SU-DHL-6 (cell line): ENCODE measurements at regions not wholly inside any gene's neighbourhood (a gene's known extent, or its start where the extent isn't known, plus 50 kb on each side); places are given as distances from the start of the nearest gene placed in this dataset.

Experiments
- H2AFZ ChIP-seq: fragments of 200-600 bp; sonication (generic); 2 replicates; pipeline ENCODE4 v1.6.1; 2014; ENCODE audit warnings: low read depth, mild to moderate bottlenecking, moderate library complexity, mixed read lengths, antibody characterized with exemption, low read length; ENCODE audit not compliant: severe bottlenecking
- H3F3A ChIP-seq: fragments of 200-600 bp; shearing (Covaris generic); 2 replicates; pipeline ENCODE4 v1.6.0; 2016; ENCODE audit warnings: antibody characterized with exemption, mild to moderate bottlenecking; ENCODE audit not compliant: insufficient read depth
- H3K27ac ChIP-seq: fragments of 200-600 bp; sonication (generic); 2 replicates; pipeline ENCODE4 v1.5.1; 2016; ENCODE audit warnings: low read depth, mild to moderate bottlenecking, low read length, moderate library complexity, mixed read lengths
- H3K27me3 ChIP-seq: fragments of 200-600 bp; sonication (generic), shearing (Covaris generic); 2 replicates; pipeline ENCODE4 v1.6.0; 2014; ENCODE audit warnings: mild to moderate bottlenecking, low read length
- H3K36me3 ChIP-seq: fragments of 200-600 bp; sonication (generic); 2 replicates; pipeline ENCODE4 v1.6.1; 2014; ENCODE audit warnings: mild to moderate bottlenecking, low read length, mixed read lengths
- H3K4me2 ChIP-seq: fragments of 300-600, 200-600 bp; shearing (Covaris generic), sonication (generic); 2 replicates; pipeline ENCODE4 v1.6.0; 2014; ENCODE audit warnings: low read length, low read depth, mild to moderate bottlenecking; ENCODE audit not compliant: poor library complexity, severe bottlenecking
- H3K4me3 ChIP-seq: fragments of 200-600 bp; sonication (generic); 2 replicates; pipeline ENCODE4 v1.5.1; 2014; ENCODE audit warnings: antibody characterized with exemption, low read length, mild to moderate bottlenecking, mixed read lengths; ENCODE audit not compliant: insufficient read depth, poor library complexity, severe bottlenecking
- H3K79me2 ChIP-seq: fragments of 200-600 bp; sonication (generic); 2 replicates; pipeline ENCODE4 v1.6.1; 2014; ENCODE audit warnings: mild to moderate bottlenecking, low read length, moderate library complexity; ENCODE audit not compliant: insufficient read depth
- H3K9ac ChIP-seq: fragments of 200-600 bp; sonication (generic); 2 replicates; pipeline ENCODE4 v1.7.0; 2014; ENCODE audit warnings: mild to moderate bottlenecking, low read length
- H3K9me2 ChIP-seq: fragments of 200-600 bp; sonication (generic); replicated peaks from 2 replicates; pipeline ENCODE4 v1.6.1; 2014; ENCODE audit warnings: low read length; ENCODE audit not compliant: insufficient read depth
- H3K9me3 ChIP-seq: fragments of 200-600 bp; sonication (generic); 2 replicates; pipeline ENCODE4 v1.6.1; 2014; ENCODE audit warnings: low read length, mixed read lengths; ENCODE audit not compliant: insufficient read depth
- H4K20me1 ChIP-seq: fragments of 200-600 bp; sonication (generic); 2 replicates; pipeline ENCODE4 v1.6.1; 2014; ENCODE audit warnings: low read depth, mild to moderate bottlenecking, antibody characterized with exemption, low read length, moderate library complexity, mixed read lengths
- CTCF ChIP-seq: fragments of 200-600 bp; sonication (generic); IDR thresholded peaks from one replicate; pipeline ENCODE4 v1.5.1; 2017; ENCODE audit warnings: antibody characterized with exemption, mild to moderate bottlenecking, low read length, moderate library complexity; ENCODE audit not compliant: insufficient read depth, poor library complexity, severe bottlenecking
- EZH2phosphoT487 ChIP-seq: fragments of 200-600 bp; sonication (generic), shearing (Covaris generic); conservative IDR thresholded peaks from 2 replicates; pipeline ENCODE4 v1.6.1; 2018; ENCODE audit warnings: mild to moderate bottlenecking, antibody characterized with exemption, low read length, moderate library complexity, mixed read lengths

DNA sequence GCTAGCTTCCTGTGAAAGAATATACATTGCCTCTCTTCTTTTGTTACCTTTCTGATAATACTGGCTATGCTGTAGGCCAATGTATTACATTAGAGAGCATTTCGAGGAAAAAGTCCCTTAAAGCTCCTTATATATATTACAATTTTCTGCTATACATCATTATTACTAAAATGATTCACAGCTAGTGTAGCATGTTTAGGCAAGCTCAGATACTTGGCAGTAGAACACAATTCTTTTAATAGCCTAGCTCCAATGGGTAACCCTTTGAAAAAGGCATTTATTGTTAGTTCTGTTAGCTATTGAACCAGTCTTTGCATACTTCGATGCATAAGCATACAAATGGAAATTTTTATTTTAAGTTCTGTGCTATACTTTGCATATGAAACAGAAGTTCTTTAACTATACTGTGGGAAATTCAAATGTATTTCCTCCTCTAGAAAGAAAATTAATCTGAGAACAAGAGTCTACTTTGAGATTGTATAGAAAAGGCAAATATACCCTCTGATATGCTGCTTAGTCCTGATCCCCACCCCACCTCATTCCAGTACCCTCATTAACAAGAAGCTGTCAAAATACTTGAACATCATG lies 55.6 kb upstream of the SKAP2 start:
- Histone ChIP-seq H3K9me3 (no peaks in the 10 kb centered on the region), H3K9ac (no peak overlapping the region), H3K9me2 (no peaks in the 10 kb centered on the region), H4K20me1 (no peaks in the 10 kb centered on the region), H3K4me3 (no peak overlapping the region), H3K36me3 (no peaks in the 10 kb centered on the region), H3K27me3 (no peaks in the 10 kb centered on the region), H3K27ac (no peak overlapping the region), H3K79me2 (no peaks in the 10 kb centered on the region), H2AFZ (no peak overlapping the region), H3K4me2 (no peak overlapping the region), H3F3A (no peaks in the 10 kb centered on the region)
- TF ChIP-seq EZH2phosphoT487: no peak
- no peak for TF ChIP-seq CTCF

- Histone ChIP-seq H3K27ac (no peak overlapping the region), H3K4me2 (no peak overlapping the region), H3K9me2 (no peaks in the 10 kb centered on the region), H4K20me1 (no peaks in the 10 kb centered on the region), H3K79me2 (no peaks in the 10 kb centered on the region), H3F3A (no peaks in the 10 kb centered on the region), H3K27me3 (no peaks in the 10 kb centered on the region), H3K4me3 (no peak overlapping the region), H3K9me3 (no peaks in the 10 kb centered on the region), H2AFZ (no peak overlapping the region), H3K9ac (no peak overlapping the region), H3K36me3 (no peaks in the 10 kb centered on the region)
- TF ChIP-seq CTCF (no peak), EZH2phosphoT487 (no peak)
Observed at GRCh38 chr7:26918241-26918640, 53.9 kb upstream of the SKAP2 start.

GRCh38 chr7:26916779-26917320 lies 52.5 kb upstream of the SKAP2 start:
- Histone ChIP-seq H3K36me3 (no peaks in the 10 kb centered on the region), H3K9ac (no peak overlapping the region), H3K27me3 (no peaks in the 10 kb centered on the region), H3K4me3 (no peak overlapping the region), H3F3A (no peaks in the 10 kb centered on the region), H3K9me3 (no peaks in the 10 kb centered on the region), H3K4me2 (no peak overlapping the region), H3K27ac (no peak overlapping the region), H4K20me1 (no peaks in the 10 kb centered on the region), H2AFZ (no peak overlapping the region), H3K79me2 (no peaks in the 10 kb centered on the region), H3K9me2 (no peaks in the 10 kb centered on the region)
- TF ChIP-seq CTCF (no peak), EZH2phosphoT487 (no peak)
